ENCODE measurements at regions not wholly inside any gene's neighbourhood (a gene's known extent, or its start where the extent isn't known, plus 50 kb on each side); places are given as distances from the start of the nearest gene placed in this dataset.

- DNase-seq (ENCODE audit: low read depth in 2 of 2): no peak
These were observed 479.0 kb upstream of the CITED2 start for GRCh38 chr6:139853302-139853992.

GRCh38 chr6:139852488-139853140 is 478.2 kb upstream of the CITED2 start:
- no peak for DNase-seq (ENCODE audit: low read depth in 2 of 2)

GRCh38 chr6:139852067-139852466 is 477.6 kb upstream of the CITED2 start:
- DNase-seq (ENCODE audit: low read depth in 2 of 2): no peak

DNA sequence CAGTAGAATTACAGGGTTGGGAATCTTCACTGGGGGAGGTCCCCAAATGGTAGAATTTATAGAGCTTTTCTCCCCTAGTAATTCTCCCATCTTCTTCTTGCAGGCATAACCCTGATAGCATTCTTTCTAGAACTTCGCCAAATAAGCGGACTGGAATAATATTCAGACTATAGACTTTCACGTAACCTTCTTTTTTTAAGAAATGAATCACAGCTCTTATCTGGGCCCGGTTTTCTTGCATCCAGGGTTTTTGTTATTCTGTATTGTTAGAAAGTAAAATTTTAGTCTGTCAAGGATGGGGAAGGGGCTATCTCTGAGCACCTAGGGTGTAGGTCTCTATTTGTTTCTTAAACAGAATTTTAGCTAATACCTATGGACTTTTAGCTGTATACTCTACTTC is 476.8 kb upstream of the CITED2 start:
- DNase-seq (ENCODE audit: low read depth in 2 of 2): no peak

DNA sequence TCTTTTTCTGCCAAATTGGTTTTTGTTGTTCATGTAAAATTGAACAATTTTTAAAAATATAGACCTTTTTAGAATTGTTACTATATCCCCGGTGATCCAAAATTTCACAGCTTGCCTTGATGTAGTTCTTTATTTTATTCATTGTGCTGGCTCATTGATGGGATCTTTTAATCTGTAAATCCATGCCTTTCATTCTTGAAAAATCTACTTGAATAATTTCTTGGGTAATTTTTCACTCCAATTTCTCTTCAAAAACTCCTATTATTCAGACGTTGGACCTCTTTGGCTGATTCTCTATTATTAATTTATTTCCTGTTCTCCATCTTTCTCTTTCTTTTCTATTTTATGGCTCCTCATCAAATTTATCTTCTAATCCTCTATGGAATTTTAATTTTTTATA is 476.1 kb upstream of the CITED2 start:
- no peak for DNase-seq (ENCODE audit: low read depth in 2 of 2)

DNA sequence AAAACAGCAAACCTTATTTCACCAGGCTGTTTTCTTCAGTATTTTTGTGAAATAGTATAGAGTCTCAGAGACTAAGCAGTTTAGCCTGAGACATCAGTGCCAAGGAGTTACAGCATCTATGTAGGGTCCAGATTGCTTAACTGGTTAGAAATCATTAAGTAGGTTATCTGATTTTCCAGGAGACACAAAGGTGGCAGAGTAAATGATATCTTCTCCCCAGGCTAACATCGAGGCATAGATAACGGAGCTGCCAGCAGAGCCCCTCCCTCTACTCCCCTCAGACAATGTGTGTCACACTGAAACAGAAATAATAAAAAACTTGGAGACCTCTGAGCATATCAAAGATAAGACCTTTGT is 473.0 kb upstream of the CITED2 start:
- DNase-seq (ENCODE audit: low read depth in 2 of 2): no peak

GRCh38 chr6:139846538-139847456 is 472.3 kb upstream of the CITED2 start:
- no peak for DNase-seq (ENCODE audit: low read depth in 2 of 2)

DNA sequence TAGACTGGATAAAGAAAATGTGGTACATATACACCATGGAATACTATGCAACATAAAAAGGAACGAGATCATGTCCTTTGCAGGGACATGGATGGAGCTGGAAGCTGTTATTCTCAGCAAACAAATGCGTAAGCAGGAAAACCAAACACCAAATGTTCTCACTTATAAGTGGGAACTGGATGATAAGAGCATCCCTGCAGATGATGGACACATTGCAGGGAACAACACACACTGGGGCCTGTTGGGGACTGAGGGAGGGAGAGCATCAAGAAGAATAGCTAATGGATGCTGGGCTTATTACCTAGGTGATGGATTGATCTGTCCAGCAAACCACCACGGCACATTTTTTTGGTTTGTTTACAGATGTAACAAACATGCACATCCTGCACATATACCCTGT is 470.5 kb upstream of the CITED2 start:
- no peak for DNase-seq (ENCODE audit: low read depth in 2 of 2)

- DNase-seq (ENCODE audit: low read depth in 2 of 2): no peak
These were observed 467.4 kb upstream of the CITED2 start for GRCh38 chr6:139841794-139842215.

DNA sequence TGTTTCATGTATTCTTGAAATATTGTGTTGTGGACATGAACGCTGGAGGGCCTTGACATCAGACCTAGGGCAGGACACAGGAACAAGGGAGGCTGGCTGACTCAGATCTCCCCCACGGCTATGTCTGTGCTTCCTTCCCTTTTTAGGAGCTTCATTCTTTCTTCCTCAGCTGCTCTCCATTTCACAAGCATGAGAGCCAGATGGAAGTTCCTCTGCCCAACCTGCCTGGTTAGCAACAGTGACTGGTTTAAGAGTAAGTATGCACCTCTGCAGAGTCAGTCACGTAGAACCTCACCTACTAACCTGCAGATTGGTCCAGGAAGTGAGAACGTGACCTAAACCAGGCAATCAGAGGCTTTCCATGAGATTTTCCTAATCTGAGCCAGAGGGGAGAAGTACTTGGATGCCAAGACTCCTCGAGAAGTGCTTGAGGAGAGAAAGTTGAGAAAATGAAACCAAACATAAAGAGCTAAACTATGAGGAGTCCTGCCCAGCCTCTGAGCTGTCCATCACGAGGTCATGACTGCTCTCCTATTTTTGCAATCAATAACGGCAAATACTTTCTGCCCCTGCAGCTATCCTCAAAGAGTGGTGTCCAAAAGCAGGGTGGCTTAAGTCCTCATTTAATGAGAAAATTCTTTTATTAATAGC is 465.2 kb upstream of the CITED2 start:
- no peak for DNase-seq (ENCODE audit: low read depth in 2 of 2)

- no peak for DNase-seq (ENCODE audit: low read depth in 2 of 2)
These were observed 459.8 kb upstream of the CITED2 start for GRCh38 chr6:139834232-139834631.

DNA sequence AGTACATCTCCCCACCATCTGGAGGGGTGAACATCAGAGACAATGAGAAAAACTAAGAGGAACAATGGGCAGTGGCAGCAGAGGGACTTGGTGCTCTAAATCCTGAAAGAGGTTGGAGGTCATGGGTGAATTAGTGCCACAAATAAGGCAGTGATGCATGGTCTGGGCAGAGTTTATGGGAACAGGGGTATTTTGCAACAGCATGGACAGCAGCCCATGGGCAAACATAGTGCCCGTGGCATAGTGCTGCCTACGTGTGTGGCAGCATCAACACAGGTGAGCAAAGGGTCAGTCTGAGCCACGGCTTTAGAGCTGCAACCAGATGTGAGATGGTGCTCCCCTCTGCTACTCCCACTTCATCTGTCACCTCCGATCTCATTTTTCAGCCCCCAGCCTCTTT is 459.1 kb upstream of the CITED2 start:
- no peak for DNase-seq (ENCODE audit: low read depth in 2 of 2)

- DNase-seq (ENCODE audit: low read depth in 2 of 2): no peak
These were observed 458.3 kb upstream of the CITED2 start for GRCh38 chr6:139832493-139833305.

DNA sequence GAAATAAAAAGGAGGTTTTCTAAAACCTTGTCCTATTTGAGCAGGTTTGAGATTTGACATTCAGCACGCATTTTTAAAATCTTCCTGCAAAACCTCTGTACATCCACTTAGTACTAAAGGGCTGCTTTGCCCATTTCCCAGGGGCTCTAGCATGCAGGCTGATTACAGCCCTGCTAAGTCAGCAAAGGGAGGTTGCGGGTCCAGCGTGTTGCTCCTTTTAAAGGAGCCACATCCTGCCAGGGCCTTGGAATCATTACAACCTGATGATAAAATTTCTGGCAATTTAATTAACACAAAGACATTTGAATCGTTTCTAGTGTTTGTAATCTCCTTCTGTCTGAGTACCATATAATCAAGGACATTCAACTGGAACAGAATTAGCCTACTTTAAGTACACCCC is 455.1 kb upstream of the CITED2 start:
- DNase-seq (ENCODE audit: low read depth in 2 of 2): no peak

GRCh38 chr6:139828751-139829519 is 454.5 kb upstream of the CITED2 start:
- DNase-seq (ENCODE audit: low read depth in 2 of 2): no peak

DNA sequence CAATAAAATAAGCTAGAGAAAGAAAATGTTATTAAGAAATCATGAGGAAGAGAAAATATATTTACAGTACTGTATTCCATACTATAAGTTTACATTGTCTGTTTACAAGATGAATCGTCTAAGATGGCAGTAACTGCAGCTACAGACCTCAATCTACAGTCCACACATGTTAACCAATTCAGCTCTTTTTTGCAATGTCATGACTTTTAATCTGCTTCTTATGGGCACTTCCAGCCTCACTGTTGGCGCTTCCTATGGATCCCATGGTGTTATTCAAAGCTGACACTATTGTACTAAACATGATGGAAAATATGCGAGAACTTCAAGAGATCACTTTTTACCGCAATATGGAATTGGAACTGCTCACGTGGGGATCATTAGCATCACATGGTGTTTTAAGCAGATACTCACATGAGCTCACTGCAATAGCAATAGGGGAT is 451.5 kb upstream of the CITED2 start:
- no peak for DNase-seq (ENCODE audit: low read depth in 2 of 2)

DNA sequence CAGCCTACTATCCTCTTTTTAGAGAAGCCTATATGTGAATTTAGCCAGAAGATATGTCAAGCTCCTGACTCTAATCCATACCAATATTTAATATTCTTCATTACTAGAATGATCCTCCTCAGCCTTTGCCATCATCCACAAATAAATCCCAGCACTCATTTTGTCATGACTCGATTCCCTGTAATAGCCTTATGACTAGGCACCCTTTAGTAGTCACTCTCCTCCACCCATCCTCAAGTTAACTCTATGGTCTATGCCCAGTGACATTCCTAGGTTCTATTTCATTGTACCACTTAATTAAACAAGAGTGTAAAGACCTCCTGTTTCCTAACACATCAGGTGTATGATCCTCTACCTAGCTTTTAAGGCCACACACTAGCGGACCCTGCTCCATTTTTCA is 450.4 kb upstream of the CITED2 start:
- DNase-seq (ENCODE audit: low read depth in 2 of 2): no peak

DNA sequence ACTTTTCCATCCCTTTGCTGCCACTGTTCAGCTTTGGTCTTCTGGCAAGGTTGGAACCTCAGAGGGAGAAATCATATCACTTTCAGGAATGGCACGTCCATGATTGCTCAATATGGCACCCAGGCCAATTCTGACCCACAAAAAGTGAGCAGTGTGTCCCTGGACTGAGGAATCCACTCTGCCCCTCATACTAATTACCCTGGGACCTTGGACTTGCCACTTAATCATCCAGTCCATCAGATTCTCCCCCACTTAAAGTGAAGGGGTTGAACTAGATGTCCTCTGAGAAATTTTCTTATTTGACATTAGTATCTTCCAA is 449.3 kb upstream of the CITED2 start:
- no peak for DNase-seq (ENCODE audit: low read depth in 2 of 2)

- no peak for DNase-seq (ENCODE audit: low read depth in 2 of 2)
These were observed 448.8 kb upstream of the CITED2 start for GRCh38 chr6:139823099-139823807.

GRCh38 chr6:139821676-139822223 is 447.3 kb upstream of the CITED2 start:
- DNase-seq (ENCODE audit: low read depth in 2 of 2): no peak
